ENCODE measurements at regions not wholly inside any gene's neighbourhood (a gene's known extent, or its start where the extent isn't known, plus 50 kb on each side); places are given as distances from the start of the nearest gene placed in this dataset.
A peak's percentile ranks its signal among the peaks of the same experiment; 100 is the strongest.

DNA sequence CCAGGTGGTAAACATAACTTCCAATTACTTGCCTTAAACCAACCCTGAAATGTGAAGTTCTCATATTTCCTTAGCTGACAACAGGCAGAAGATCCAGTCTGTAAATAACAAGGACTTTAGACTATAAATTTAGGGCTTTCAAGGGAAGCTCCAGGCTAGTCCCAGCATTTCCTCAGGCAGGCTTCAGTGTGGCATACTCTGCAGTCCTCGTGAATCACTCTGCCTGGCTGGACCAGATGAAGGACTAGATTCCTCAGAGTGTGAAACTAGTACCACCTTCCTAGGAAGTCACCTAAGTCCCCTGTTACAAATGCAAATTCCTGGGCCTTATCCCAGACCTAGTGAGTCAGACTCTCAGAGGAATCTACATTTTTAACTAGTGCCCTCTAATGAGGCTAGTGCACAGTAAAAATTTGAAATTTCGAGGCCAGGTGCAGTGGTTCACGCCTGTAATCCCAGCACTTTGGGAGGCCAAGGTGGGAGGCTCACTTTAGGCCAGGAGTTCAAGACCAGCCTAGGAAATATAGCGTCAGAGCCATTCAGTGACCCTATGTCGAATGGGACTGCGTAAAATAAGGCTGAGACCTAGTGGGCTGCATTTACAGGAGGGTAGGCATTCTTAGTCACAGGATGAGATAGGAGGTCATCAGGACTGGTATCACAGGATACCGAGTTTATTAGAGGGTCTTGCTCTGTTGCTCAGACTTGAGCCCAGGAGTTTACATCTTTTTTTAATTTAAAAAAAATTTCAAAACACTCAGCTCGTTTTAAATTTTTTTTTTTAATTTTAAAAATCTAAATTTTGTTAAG is 279.6 kb upstream of the JARID2 start:
- Histone ChIP-seq H3K9ac (ENCODE audit: extremely low read depth, insufficient read length, low read length) (no peak overlapping the region), H3K27ac (ENCODE audit: insufficient read length, low read depth, low read length) (peak overlapping the region; percentile 21), H3K23ac (ENCODE audit: insufficient read length, low read depth, low read length) (no peak overlapping the region), H3K4me1 (ENCODE audit: insufficient read depth, low read length) (peaks cover 24% of the 10 kb centered on the region; the same call in 1 of the 2 replicates), H3K4me2 (ENCODE audit: insufficient read depth, insufficient read length, low read length) (no peak overlapping the region), H4K5ac (ENCODE audit: insufficient read length, low read depth, low read length) (no peak overlapping the region), H2BK20ac (ENCODE audit: low read depth, low read length, poor library complexity, severe bottlenecking) (peak overlapping the region; percentile 76), H2BK12ac (ENCODE audit: insufficient read length, low read depth, low read length) (no peak overlapping the region), H3K9me3 (ENCODE audit: control insufficient read depth, low read depth, low read length) (no peaks in the 10 kb centered on the region), H4K8ac (replicated peaks; ENCODE audit: insufficient read length, low read depth, low read length) (no peak overlapping the region), H3K79me2 (ENCODE audit: insufficient read depth, low read length) (no peaks in the 10 kb centered on the region; the same call in 1 of the 2 replicates), H3K56ac (ENCODE audit: insufficient read length, low read depth, low read length) (no peak overlapping the region), H2AFZ (ENCODE audit: low read length) (no peak overlapping the region), H3K79me1 (ENCODE audit: insufficient read depth, low read depth, low read length, poor library complexity, severe bottlenecking) (peaks cover 2% of the 10 kb centered on the region), H3K23me2 (ENCODE audit: insufficient read length, low read depth, low read length, poor library complexity, severe bottlenecking) (no peaks in the 10 kb centered on the region), H4K20me1 (ENCODE audit: control insufficient read depth, insufficient read depth, insufficient read length) (no peaks in the 10 kb centered on the region), H3K27me3 (ENCODE audit: insufficient read depth, low read length) (no peaks in the 10 kb centered on the region), H2AK5ac (ENCODE audit: insufficient read length, low read length) (no peak overlapping the region), H2BK5ac (ENCODE audit: insufficient read length, low read length) (no peak overlapping the region), H3K14ac (ENCODE audit: insufficient read depth, low read length) (no peak overlapping the region), H4K91ac (ENCODE audit: insufficient read length, low read depth, low read length) (no peak overlapping the region), H2BK120ac (ENCODE audit: low read depth, low read length, poor library complexity, severe bottlenecking) (no peak overlapping the region), H2BK15ac (ENCODE audit: low read depth, low read length) (no peak overlapping the region), H3T11ph (ENCODE audit: low read length) (no peak overlapping the region), H3K18ac (ENCODE audit: insufficient read length, low read depth, low read length) (no peak overlapping the region), H3K4ac (ENCODE audit: low read depth, low read length) (no peak overlapping the region)
- Mint-ChIP-seq H3K4me1 (peaks cover 44 to 46% of the 10 kb centered on the region in 2 experiments), H3K27ac (peak overlapping the region; percentile 41 to 87 (median 78)), H3K4me3 (no peak overlapping the region), H3K36me3 (ENCODE audit: insufficient read depth in 1 of 3, low read depth in 3 of 3) (peaks cover 2 to 8% (median 7%) of the 10 kb centered on the region in 3 experiments; a peak in 4 of 7 replicates), H3K27me3 (ENCODE audit: low read depth) (no peaks in the 10 kb centered on the region), H3K9me3 (peaks cover 0 to 10% of the 10 kb centered on the region in 2 experiments; a peak in 2 of 5 replicates)
- WGBS (ENCODE audit: extremely low coverage, insufficient read length, low lambda C conversion rate): no CpG with 5 or more reads among the region's 8 CpGs
- TF ChIP-seq, protein P1, sequence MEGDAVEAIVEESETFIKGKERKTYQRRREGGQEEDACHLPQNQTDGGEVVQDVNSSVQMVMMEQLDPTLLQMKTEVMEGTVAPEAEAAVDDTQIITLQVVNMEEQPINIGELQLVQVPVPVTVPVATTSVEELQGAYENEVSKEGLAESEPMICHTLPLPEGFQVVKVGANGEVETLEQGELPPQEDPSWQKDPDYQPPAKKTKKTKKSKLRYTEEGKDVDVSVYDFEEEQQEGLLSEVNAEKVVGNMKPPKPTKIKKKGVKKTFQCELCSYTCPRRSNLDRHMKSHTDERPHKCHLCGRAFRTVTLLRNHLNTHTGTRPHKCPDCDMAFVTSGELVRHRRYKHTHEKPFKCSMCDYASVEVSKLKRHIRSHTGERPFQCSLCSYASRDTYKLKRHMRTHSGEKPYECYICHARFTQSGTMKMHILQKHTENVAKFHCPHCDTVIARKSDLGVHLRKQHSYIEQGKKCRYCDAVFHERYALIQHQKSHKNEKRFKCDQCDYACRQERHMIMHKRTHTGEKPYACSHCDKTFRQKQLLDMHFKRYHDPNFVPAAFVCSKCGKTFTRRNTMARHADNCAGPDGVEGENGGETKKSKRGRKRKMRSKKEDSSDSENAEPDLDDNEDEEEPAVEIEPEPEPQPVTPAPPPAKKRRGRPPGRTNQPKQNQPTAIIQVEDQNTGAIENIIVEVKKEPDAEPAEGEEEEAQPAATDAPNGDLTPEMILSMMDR (conservative IDR thresholded peaks at IDR 0.05): no peak
- DNase-seq: peak; percentile 66
